Central memory CD8-positive, alpha-beta T cell (primary cell): ENCODE measurements at regions not wholly inside any gene's neighbourhood (a gene's known extent, or its start where the extent isn't known, plus 50 kb on each side); places are given as distances from the start of the nearest gene placed in this dataset.

Source experiments
- ATAC-seq: fragments of 150-1000 bp; cut with Tn5 transposase; replicated peaks from 2 replicates; pipeline ENCODE4 v1.10.0; 2022; ENCODE audit warnings: mild to moderate bottlenecking, moderate FRiP score, moderate number of reproducible peaks; ENCODE audit not compliant: poor library complexity, severe bottlenecking; ENCODE audit errors: extremely low read depth
- DNase-seq, 2 donors: peaks; one replicate each; pipeline ENCODE4 v3.0.0; 2021; ENCODE audit warnings: low spot score in 2 of 2
- H3K27ac Mint-ChIP-seq: one replicate; pipeline ENCODE4 v1.8.0; 2022; ENCODE audit warnings: low read depth, mild to moderate bottlenecking, moderate library complexity, mixed read lengths
- H3K27me3 Mint-ChIP-seq: one replicate; pipeline ENCODE4 v1.8.0; 2022; ENCODE audit warnings: mixed read lengths
- H3K36me3 Mint-ChIP-seq: one replicate; pipeline ENCODE4 v1.8.0; 2022; ENCODE audit warnings: mild to moderate bottlenecking, moderate library complexity, mixed read lengths; ENCODE audit not compliant: insufficient read depth
- H3K4me1 Mint-ChIP-seq: one replicate; pipeline ENCODE4 v1.8.0; 2022; ENCODE audit warnings: mixed read lengths
- H3K4me3 Mint-ChIP-seq: one replicate; pipeline ENCODE4 v1.8.0; 2022; ENCODE audit warnings: mild to moderate bottlenecking, moderate library complexity, mixed read lengths
- H3K9me3 Mint-ChIP-seq: one replicate; pipeline ENCODE4 v1.8.0; 2022; ENCODE audit warnings: mixed read lengths

DNA sequence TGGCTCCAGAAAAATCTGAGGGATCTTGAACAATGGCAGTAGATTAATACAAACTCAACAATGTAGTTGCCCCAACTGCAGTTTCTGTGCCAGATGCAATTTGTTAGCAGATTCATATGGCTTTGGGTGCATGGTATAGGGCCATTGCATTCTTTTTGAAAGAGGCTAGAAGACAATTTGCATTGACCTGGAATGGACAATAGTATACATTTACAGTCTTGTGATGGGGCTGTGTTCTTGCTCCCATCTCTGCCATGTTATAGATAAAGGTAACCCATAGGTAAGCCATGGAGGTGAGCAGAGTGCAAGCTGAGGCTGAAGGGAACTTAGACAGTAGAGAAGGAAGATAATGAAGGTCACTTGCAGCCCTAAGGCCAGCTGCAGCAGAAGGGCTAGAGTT, 50.1 kb upstream of the DIO3 start:
- no peak for ATAC-seq
- H3K4me3 Mint-ChIP-seq = no peak overlapping the region
- H3K4me1 Mint-ChIP-seq = no peaks in the 10 kb centered on the region
- H3K36me3 Mint-ChIP-seq = peaks cover 2% of the 10 kb centered on the region
- H3K9me3 Mint-ChIP-seq = no peaks in the 10 kb centered on the region
- no peak for DNase-seq
- H3K27me3 Mint-ChIP-seq = peaks cover 7% of the 10 kb centered on the region
- no peak overlapping the region for H3K27ac Mint-ChIP-seq
